MG63 (cell line): ENCODE measurements at regions not wholly inside any gene's neighbourhood (a gene's known extent, or its start where the extent isn't known, plus 50 kb on each side); places are given as distances from the start of the nearest gene placed in this dataset.

Experiments
- DNase-seq: peaks from one replicate; pipeline ENCODE4 v3.0.0-alpha.2; 2020
- H3K27me3 ChIP-seq: fragments of 250-450 bp; sonication (Bioruptor Pico); 2 replicates; pipeline ENCODE4 v1.5.1; 2020; ENCODE audit warnings: mild to moderate bottlenecking, moderate library complexity
- H3K36me3 ChIP-seq: fragments of 250-450 bp; sonication (Bioruptor Pico); 2 replicates; pipeline ENCODE4 v1.5.1; 2020; ENCODE audit warnings: mild to moderate bottlenecking, moderate library complexity
- H3K4me3 ChIP-seq: fragments of 250-450 bp; sonication (Bioruptor Pico); 2 replicates; pipeline ENCODE4 v1.5.1; 2020; ENCODE audit warnings: mild to moderate bottlenecking, moderate library complexity
- H3K9me3 ChIP-seq: fragments of 250-450 bp; sonication (Bioruptor Pico); 2 replicates; pipeline ENCODE4 v1.5.1; 2020; ENCODE audit warnings: mild to moderate bottlenecking, moderate library complexity

GRCh38 chr12:107873223-107873622 lies 98.7 kb downstream of the ASCL4 start:
- no peak overlapping the region for H3K4me3 ChIP-seq
- H3K9me3 ChIP-seq, result no peaks in the 10 kb centered on the region
- no peak for DNase-seq
- no peaks in the 10 kb centered on the region for H3K36me3 ChIP-seq
- H3K27me3 ChIP-seq, result 0 out of 2 replicates have a peak, but pooled peaks cover 2% of the 10 kb centered on the region

GRCh38 chr12:107875786-107876185 lies 101.3 kb downstream of the ASCL4 start:
- Histone ChIP-seq H3K9me3 (no peaks in the 10 kb centered on the region), H3K36me3 (no peaks in the 10 kb centered on the region), H3K4me3 (no peak overlapping the region), H3K27me3 (0 out of 2 replicates have a peak, but pooled peaks cover 2% of the 10 kb centered on the region)
- no peak for DNase-seq

GRCh38 chr12:107884769-107885694 lies 110.5 kb downstream of the ASCL4 start:
- DNase-seq, result peak; percentile 38
- H3K27me3 ChIP-seq, result no peaks in the 10 kb centered on the region; the same call in 1 of the 2 replicates
- no peaks in the 10 kb centered on the region for H3K9me3 ChIP-seq
- no peak overlapping the region for H3K4me3 ChIP-seq
- no peaks in the 10 kb centered on the region for H3K36me3 ChIP-seq

- no peak for DNase-seq
- H3K36me3 ChIP-seq, result no peaks in the 10 kb centered on the region
- H3K4me3 ChIP-seq, result no peak overlapping the region
- H3K27me3 ChIP-seq, result no peaks in the 10 kb centered on the region; the same call in 1 of the 2 replicates
- H3K9me3 ChIP-seq, result no peaks in the 10 kb centered on the region
These were observed 114.3 kb downstream of the ASCL4 start for GRCh38 chr12:107888789-107889188.

GRCh38 chr12:107891967-107892366 lies 117.5 kb downstream of the ASCL4 start:
- no peaks in the 10 kb centered on the region for H3K36me3 ChIP-seq
- H3K27me3 ChIP-seq, result no peaks in the 10 kb centered on the region; the same call in 1 of the 2 replicates
- H3K4me3 ChIP-seq, result no peak overlapping the region
- no peaks in the 10 kb centered on the region for H3K9me3 ChIP-seq
- DNase-seq, result no peak

- no peak overlapping the region for H3K4me3 ChIP-seq
- H3K27me3 ChIP-seq, result no peaks in the 10 kb centered on the region
- DNase-seq, result peak; percentile 21
- no peaks in the 10 kb centered on the region for H3K36me3 ChIP-seq
- no peaks in the 10 kb centered on the region for H3K9me3 ChIP-seq
These were observed 120.1 kb downstream of the ASCL4 start for GRCh38 chr12:107894589-107894988.

- no peaks in the 10 kb centered on the region for H3K9me3 ChIP-seq
These were observed 121.5 kb downstream of the ASCL4 start for GRCh38 chr12:107895966-107896365.

GRCh38 chr12:107900588-107900987 lies 126.1 kb downstream of the ASCL4 start:
- peaks cover 8% of the 10 kb centered on the region; the same call in 1 of the 2 replicates for H3K27me3 ChIP-seq
- no peak for DNase-seq

More at GRCh38 chr12:107895966-107896365, 121.5 kb downstream of the ASCL4 start:
- H3K27me3 ChIP-seq, result no peaks in the 10 kb centered on the region
- no peaks in the 10 kb centered on the region for H3K36me3 ChIP-seq
- no peak overlapping the region for H3K4me3 ChIP-seq
- no peak for DNase-seq

GRCh38 chr12:107903341-107904061 lies 129.0 kb downstream of the ASCL4 start:
- peak; percentile 72 for DNase-seq
- Histone ChIP-seq H3K9me3 (no peaks in the 10 kb centered on the region), H3K4me3 (peak overlapping the region; percentile 10; the same call in 1 of the 2 replicates), H3K27me3 (peaks cover 17% of the 10 kb centered on the region; the same call in 1 of the 2 replicates), H3K36me3 (no peaks in the 10 kb centered on the region)

More at GRCh38 chr12:107900588-107900987, 126.1 kb downstream of the ASCL4 start:
- no peaks in the 10 kb centered on the region for H3K9me3 ChIP-seq
- no peaks in the 10 kb centered on the region for H3K36me3 ChIP-seq
- no peak overlapping the region for H3K4me3 ChIP-seq

GRCh38 chr12:107906707-107907106 lies 132.2 kb downstream of the ASCL4 start:
- Histone ChIP-seq H3K27me3 (peaks cover 20% of the 10 kb centered on the region), H3K4me3 (no peak overlapping the region), H3K36me3 (no peaks in the 10 kb centered on the region), H3K9me3 (no peaks in the 10 kb centered on the region)
- no peak for DNase-seq

GRCh38 chr12:107912421-107913004 lies 138.0 kb downstream of the ASCL4 start:
- Histone ChIP-seq H3K27me3 (peaks cover 2% of the 10 kb centered on the region; the same call in 1 of the 2 replicates), H3K9me3 (no peaks in the 10 kb centered on the region), H3K36me3 (no peaks in the 10 kb centered on the region), H3K4me3 (no peak overlapping the region)
- DNase-seq, result peak; percentile 81

- no peak overlapping the region for H3K4me3 ChIP-seq
- no peaks in the 10 kb centered on the region for H3K9me3 ChIP-seq
- H3K36me3 ChIP-seq, result no peaks in the 10 kb centered on the region
- peaks cover 8% of the 10 kb centered on the region for H3K27me3 ChIP-seq
- no peak for DNase-seq
These were observed 140.0 kb downstream of the ASCL4 start for GRCh38 chr12:107914460-107914977.

GRCh38 chr12:107917912-107918800 lies 143.7 kb downstream of the ASCL4 start:
- peaks cover 15% of the 10 kb centered on the region for H3K27me3 ChIP-seq
- no peak for DNase-seq
- no peaks in the 10 kb centered on the region for H3K36me3 ChIP-seq
- H3K4me3 ChIP-seq, result no peak overlapping the region
- no peaks in the 10 kb centered on the region for H3K9me3 ChIP-seq

- Histone ChIP-seq H3K27me3 (peaks cover 15% of the 10 kb centered on the region), H3K36me3 (no peaks in the 10 kb centered on the region), H3K4me3 (no peak overlapping the region), H3K9me3 (no peaks in the 10 kb centered on the region)
- DNase-seq, result no peak
These were observed 146.6 kb downstream of the ASCL4 start for GRCh38 chr12:107921062-107921461.

- no peaks in the 10 kb centered on the region for H3K36me3 ChIP-seq
- no peaks in the 10 kb centered on the region for H3K9me3 ChIP-seq
- no peak overlapping the region for H3K4me3 ChIP-seq
- H3K27me3 ChIP-seq, result peaks cover 2% of the 10 kb centered on the region; the same call in 1 of the 2 replicates
- DNase-seq, result no peak
These were observed 150.6 kb downstream of the ASCL4 start for GRCh38 chr12:107925125-107925524.

GRCh38 chr12:107929436-107929835 lies 154.9 kb downstream of the ASCL4 start:
- DNase-seq, result peak; percentile 17
- no peak overlapping the region for H3K4me3 ChIP-seq
- no peaks in the 10 kb centered on the region for H3K9me3 ChIP-seq
- no peaks in the 10 kb centered on the region for H3K36me3 ChIP-seq
- peaks cover 3% of the 10 kb centered on the region; the same call in 1 of the 2 replicates for H3K27me3 ChIP-seq
